ENCODE measurements at regions not wholly inside any gene's neighbourhood (a gene's known extent, or its start where the extent isn't known, plus 50 kb on each side); places are given as distances from the start of the nearest gene placed in this dataset.

DNA sequence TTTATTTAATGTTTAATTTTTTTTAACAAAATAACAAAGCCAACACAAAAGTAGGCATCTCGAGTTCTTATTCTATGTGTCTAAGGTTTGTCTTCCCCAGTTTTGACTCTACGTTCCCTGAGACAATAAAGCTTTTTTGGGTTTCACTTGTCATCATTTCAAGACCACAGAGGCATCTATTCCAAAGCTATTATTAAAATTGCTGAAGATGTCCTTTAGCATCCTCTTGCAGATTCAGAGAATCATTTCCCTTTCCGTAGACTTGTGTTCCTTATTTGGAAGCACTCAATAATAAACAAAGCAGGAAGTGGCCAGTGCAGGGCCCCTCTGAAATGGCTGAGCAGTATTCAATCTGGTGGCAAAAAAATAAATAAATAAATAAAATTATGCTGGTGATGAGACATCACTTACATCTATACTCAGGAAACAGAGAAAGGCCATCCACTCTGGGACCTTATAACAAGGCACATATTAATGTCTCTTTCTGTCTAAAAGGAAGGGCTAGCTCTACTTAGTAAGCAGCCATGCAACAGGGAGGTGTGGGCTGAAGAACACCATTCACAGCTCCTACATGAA is 362.3 kb downstream of the WDR72 start:
- no peak for DNase-seq

GRCh38 chr15:53395871-53396270 is 363.6 kb downstream of the WDR72 start:
- DNase-seq = no peak

- DNase-seq = no peak
Observed at GRCh38 chr15:53390549-53390948, 368.9 kb downstream of the WDR72 start.

DNA sequence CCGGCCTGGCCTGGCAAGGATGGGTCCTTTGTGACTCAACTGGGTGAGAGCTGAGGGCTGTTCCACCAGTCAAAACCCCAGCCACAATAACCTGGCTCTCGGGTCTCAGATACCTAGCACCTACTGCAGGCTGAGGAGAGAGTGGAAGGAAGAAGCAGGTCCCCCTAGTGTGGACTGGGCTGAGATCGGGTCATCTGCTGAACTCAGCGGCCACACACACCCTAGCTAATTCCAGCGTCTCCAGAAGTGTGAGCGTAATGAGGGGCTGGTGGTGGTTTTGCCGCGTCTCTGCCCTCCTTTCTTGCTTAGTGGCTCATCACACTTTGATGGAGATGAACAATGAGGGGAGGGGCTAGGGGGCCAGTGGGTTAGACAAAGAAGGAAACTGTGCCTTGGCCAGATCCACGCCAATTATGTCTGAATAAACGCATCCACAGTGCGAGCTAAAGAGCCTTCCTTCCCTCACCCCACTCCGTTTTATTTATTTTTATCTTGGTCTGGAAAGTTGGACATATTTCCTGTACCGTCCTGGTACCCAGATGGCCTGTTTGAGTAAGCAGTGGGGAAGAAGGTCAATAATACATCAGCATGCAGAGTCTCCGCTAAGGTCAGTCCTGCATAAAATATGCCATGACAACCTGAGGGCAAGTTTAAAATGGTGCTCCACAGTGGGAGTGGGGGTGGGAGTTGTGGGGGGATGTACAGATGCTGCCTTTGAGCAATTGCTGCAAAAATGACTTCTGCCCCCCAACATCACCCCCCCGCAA is 370.0 kb downstream of the WDR72 start:
- DNase-seq = no peak

DNA sequence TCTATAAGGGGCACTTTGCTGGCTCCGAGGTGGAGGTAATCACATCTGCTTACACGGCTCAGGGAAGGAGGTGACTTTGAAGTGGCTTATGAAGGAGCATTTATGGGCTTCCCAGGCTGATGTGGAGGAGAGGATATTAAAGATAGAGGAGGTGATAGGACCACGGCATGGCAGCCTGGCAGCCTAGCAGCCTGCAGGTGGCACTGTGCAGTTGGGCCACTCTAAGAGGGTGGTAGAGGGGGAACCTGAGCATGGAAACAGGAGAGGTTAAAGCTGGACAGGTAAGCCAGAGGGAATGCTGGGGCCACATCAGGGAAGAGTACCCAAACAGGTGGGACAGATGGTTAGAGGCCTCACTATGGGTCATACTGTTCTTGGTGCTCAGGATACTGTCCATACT is 375.0 kb downstream of the WDR72 start:
- no peak for DNase-seq

- DNase-seq = peak; percentile 100
Observed at GRCh38 chr15:53378096-53378800, 381.2 kb downstream of the WDR72 start.

DNA sequence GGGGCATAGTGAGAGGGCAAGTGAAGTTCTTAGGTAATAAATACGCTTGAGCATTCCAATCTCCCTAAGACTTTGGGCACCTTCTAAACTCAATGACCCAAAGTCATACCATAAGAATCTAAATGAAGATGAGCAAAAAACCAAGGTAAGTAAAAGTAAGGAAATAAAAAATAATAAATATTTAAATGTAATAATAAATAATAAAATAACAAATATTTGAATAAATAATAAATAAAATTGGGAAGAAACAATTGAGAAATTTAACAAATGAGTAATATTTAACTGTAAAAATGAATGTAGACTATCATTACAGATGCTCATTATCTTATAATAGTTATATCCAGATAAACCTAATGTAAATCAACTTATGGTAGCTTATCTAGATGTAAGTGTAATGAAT is 391.7 kb downstream of the WDR72 start:
- DNase-seq = no peak

GRCh38 chr15:53360881-53361280 is 398.6 kb downstream of the WDR72 start:
- no peak for DNase-seq

DNA sequence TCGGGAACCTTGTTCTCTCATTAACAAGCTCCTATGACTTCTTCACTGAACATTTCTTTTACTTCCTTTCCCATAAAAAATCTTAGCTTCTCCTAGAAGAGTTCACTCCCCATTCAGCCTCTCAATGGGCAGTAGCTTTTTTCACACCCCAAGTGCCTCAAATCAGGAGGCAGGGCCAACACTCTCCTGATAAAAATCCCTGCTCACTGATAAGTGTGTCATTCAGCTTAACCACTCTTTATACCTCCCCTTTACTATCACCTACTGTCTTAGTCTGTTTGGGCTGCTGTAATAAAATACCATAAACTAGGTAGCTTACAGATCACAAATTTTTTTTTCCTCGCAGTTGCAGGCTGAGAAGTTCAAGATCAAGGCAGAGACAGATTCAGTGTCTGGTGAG is 400.4 kb downstream of the WDR72 start:
- no peak for DNase-seq

DNA sequence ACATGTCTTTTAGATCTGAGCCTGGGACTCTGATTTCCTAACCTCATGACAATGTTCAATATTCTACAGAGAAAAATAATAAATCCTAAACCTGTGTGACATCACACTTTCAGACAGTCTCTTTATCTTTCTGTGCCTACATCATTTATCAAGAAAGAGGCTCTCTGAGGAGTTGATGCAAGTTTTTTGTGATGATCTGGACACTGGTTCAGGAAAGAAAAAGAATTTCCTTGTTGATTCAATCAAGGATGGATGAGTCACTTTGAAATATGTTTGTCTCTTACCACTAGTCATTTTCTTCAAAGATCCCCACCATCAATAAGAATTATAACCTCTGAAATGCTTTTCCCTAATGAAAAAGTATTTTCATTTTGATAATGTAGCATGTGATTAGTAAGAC is 404.6 kb downstream of the WDR72 start:
- no peak for DNase-seq

- DNase-seq = no peak
Observed at GRCh38 chr15:53351373-53351772, 408.1 kb downstream of the WDR72 start.

DNA sequence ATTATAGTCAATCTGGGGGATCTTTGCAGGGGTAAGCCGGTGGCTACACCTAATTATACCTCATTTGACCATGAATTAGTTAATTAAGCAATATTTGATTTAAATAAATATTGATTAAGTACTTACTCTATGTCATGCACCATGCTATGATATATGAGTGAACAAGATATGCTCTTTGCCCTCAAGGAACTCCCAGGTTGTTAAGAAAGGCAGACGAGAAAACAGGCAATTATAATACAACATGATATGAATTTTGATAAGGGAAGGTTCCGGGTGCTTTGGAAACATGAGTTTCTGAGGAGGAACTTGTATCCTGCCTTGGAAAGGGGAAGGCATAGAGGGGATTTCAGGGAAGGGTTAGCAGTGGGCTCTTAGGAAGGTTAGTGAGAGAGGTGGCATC is 412.9 kb downstream of the WDR72 start:
- no peak for DNase-seq

DNA sequence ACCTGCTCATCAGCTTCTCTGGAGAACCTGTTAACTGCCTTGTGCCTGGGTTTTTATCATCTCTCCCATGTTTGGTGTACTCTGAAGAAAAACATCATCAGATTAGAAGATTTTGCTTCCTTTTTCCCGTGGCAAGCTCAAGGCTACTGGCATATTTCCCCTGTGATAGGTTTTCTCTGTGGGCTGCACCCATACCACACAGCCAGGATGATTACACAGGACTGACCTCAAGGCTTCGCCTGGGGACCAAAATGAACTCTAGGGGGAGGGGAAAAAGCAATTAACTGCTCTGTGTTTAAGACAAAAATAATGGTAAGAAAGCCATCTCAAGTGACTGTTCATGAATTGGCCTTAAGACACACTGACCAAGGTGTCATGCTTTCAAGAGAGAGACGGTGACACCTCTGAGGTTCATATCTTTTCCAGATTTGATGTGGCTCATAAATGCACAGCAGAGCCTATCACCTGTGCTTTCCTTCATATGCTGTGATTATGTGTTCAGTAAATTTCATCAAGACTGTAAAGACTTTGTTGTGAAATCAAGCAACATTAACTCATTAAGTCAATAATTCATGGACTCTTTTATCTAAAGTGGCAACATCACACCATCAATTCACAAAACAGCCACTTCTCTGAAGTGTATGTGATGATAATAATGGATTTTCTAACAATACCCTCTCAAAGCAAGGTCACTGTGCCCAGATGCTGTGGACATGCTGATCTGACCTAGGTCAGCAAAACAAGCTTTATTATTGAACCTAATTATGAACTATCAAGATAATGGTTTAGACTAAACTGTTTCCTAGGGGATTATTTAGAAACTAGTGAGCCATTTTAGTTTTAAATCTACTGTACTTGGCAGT is 427.9 kb downstream of the WDR72 start:
- no peak for DNase-seq

GRCh38 chr15:53328341-53328740 is 431.1 kb downstream of the WDR72 start:
- no peak for DNase-seq

- DNase-seq = no peak
Observed at GRCh38 chr15:53324061-53324460, 435.4 kb downstream of the WDR72 start.

- no peak for DNase-seq
Observed at GRCh38 chr15:53323191-53323590, 436.3 kb downstream of the WDR72 start.

- DNase-seq = no peak
Observed at GRCh38 chr15:53320816-53321215, 438.6 kb downstream of the WDR72 start.

- DNase-seq = no peak
Observed at GRCh38 chr15:53312707-53313106, 446.8 kb downstream of the WDR72 start.

DNA sequence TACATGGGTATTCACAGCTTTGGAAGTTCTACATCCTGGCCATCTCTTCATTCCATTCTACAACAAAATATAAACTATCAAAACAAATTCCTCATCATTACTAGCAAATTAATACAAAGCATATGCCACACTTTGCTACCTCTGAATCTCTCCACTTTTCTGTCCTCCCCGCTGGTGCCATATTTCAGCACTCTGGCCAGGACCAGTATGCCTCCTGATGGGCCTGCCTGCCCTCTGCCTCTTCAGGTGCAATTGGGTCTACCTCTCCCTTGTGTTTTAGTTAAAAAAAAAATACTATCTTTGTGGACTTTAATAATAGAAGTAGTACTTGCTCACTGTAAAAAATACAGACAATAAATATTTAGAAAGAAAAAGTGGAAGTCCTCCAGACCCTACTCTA is 448.8 kb downstream of the WDR72 start:
- DNase-seq = no peak

DNA sequence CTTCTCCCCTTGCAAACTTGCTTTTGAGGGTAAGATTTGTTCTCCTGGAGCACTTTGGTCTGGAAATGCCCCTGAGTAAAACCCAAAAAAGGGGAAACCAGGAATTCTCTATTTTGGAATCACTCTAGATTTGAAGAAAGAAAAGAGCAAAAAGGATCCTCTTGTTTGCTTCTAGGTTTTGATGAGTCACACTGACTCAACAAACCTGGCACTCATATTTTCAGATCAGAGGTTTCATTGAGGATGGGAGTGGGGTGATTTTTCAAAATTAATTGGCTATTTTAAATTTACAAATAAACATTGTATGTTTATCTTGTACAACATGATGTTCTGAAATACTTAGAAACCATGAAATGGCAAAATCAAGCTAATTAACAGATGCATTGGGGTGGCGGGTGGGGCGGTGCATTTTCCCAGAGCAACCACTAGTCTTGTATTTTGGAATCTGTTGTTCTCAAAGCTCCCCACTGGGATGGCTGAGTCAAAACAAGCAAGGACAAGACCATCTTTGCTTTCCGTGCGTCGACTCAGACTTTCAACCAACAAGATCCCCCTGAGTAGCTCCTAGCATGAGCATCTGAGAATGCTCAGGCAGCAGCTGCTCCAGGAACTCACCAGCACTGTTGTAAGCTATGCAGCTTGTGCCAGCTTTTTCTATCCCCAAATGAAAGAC is 451.4 kb downstream of the WDR72 start:
- DNase-seq = no peak

GRCh38 chr15:53305554-53305953 is 453.9 kb downstream of the WDR72 start:
- DNase-seq = no peak

DNA sequence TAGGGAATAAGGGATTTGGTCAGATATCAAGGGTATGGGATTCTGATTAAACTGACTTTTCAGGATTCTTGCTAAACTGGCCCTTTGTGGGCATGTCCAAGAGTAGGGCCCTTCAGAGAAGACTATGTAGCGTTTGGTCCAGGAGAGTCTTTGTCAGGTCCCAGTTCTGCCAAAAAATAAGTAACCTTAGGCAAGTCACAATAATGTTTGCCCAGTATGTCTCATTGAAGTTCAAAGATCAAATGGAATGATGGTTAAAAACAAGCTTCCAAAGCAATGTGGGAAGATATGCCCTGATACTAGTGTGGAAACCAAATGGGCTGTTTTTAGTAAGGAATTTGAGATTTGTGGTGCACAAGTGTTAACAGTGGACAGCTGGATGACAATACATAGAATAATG is 454.4 kb downstream of the WDR72 start:
- DNase-seq = no peak

GRCh38 chr15:53297828-53298227 is 461.6 kb downstream of the WDR72 start:
- DNase-seq = no peak
